ENCODE measurements at regions not wholly inside any gene's neighbourhood (a gene's known extent, or its start where the extent isn't known, plus 50 kb on each side); places are given as distances from the start of the nearest gene placed in this dataset.

DNA sequence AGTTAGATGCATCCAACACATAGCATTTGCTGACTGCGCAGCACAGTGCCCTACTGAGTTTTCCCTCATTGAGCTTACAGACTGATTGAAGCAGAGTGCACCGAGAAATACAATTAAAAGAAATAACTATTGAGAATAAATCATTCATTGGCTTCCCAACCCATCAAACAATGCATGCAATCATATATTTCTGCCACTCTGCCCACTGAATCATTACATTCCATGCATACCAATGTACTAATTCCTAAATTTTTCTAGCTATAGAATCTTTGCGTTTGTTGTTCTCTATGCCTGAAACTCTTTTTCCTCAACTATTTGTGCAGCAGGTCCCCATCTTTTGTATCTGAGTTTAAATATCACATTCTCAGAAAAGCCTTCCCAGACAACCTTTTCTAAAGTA is 783.8 kb downstream of the SORCS1 start:
- Histone ChIP-seq H3K4me1 (replicated peaks) (no peaks in the 10 kb centered on the region), H3K27me3 (replicated peaks; ENCODE audit: insufficient read depth) (no peaks in the 10 kb centered on the region), H3K9me3 (no peaks in the 10 kb centered on the region), H3K36me3 (no peaks in the 10 kb centered on the region), H3K27ac (no peak overlapping the region), H3K4me3 (no peak overlapping the region)
- no peak for DNase-seq (ENCODE audit: low spot score)
- TF ChIP-seq, protein P1, sequence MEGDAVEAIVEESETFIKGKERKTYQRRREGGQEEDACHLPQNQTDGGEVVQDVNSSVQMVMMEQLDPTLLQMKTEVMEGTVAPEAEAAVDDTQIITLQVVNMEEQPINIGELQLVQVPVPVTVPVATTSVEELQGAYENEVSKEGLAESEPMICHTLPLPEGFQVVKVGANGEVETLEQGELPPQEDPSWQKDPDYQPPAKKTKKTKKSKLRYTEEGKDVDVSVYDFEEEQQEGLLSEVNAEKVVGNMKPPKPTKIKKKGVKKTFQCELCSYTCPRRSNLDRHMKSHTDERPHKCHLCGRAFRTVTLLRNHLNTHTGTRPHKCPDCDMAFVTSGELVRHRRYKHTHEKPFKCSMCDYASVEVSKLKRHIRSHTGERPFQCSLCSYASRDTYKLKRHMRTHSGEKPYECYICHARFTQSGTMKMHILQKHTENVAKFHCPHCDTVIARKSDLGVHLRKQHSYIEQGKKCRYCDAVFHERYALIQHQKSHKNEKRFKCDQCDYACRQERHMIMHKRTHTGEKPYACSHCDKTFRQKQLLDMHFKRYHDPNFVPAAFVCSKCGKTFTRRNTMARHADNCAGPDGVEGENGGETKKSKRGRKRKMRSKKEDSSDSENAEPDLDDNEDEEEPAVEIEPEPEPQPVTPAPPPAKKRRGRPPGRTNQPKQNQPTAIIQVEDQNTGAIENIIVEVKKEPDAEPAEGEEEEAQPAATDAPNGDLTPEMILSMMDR (IDR thresholded peaks at IDR 0.05), result no peak
- TF ChIP-seq POLR2A (IDR thresholded peaks at IDR 0.05) (no peak), POLR2AphosphoS5 (IDR thresholded peaks at IDR 0.05) (no peak)
- 93% methylated on average over 3 of the region's 3 CpGs for WGBS
- intact Hi-C loops (cut with DNase I), result no loop called here

DNA sequence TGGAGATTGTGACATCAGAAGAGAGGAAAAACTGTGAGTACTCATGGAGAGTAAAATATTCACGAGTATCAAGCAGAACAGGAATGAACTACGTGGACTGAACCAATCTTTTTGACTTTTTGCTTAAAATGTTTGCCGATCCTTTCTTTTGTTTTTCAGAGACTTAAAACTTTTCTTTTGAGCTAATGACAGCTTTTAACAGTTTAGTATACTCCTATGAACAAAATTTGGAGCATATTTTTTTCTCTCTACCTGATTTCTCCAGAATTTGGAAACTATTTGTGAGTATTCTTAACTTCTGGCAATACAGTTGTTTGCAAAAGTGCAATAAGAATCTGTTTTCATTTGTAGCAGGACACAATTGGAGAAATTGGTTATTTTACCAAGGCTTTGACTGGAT is 786.3 kb downstream of the SORCS1 start:
- no peaks in the 10 kb centered on the region for H3K27me3 ChIP-seq (replicated peaks; ENCODE audit: insufficient read depth)
- no peaks in the 10 kb centered on the region for H3K9me3 ChIP-seq
- no peak overlapping the region for H3K27ac ChIP-seq
- no peak for DNase-seq (ENCODE audit: low spot score)
- intact Hi-C loops (cut with DNase I), result no loop called here
- no peaks in the 10 kb centered on the region for H3K4me1 ChIP-seq (replicated peaks)
- TF ChIP-seq, protein P1 (IDR thresholded peaks at IDR 0.05), result no peak
- no peak for TF ChIP-seq POLR2AphosphoS5 (IDR thresholded peaks at IDR 0.05)
- no peak for TF ChIP-seq POLR2A (IDR thresholded peaks at IDR 0.05)
- H3K4me3 ChIP-seq, result no peak overlapping the region
- no peaks in the 10 kb centered on the region for H3K36me3 ChIP-seq
- 81% methylated on average over 3 of the region's 3 CpGs for WGBS

DNA sequence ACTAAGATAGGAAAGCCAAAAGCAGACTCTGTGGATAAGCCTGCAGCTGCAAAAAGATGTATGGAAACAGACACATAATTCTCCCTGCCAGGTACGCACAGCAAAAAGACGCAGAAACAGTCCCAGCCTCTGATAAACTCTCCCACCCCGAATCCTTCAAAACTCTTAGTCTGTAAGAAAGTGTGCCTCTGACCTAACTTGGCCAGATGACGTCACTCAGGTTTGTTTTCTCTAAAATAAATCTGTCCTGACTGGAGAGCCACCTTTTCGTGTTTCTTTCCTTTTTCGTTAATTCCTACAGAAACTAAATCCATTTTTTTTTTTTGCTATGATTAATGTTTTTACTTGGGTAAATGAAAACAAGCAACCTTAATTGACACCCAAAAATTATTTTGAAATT is 793.8 kb downstream of the SORCS1 start:
- no peak overlapping the region for H3K27ac ChIP-seq
- intact Hi-C loops (cut with DNase I), result no loop called here
- no peaks in the 10 kb centered on the region for H3K4me1 ChIP-seq (replicated peaks)
- H3K4me3 ChIP-seq, result no peak overlapping the region
- no peak for DNase-seq (ENCODE audit: low spot score)
- H3K27me3 ChIP-seq (replicated peaks; ENCODE audit: insufficient read depth), result no peaks in the 10 kb centered on the region
- 72% methylated on average over 6 of the region's 6 CpGs for WGBS
- H3K36me3 ChIP-seq, result no peaks in the 10 kb centered on the region
- no peaks in the 10 kb centered on the region for H3K9me3 ChIP-seq
- TF ChIP-seq, protein P1 (IDR thresholded peaks at IDR 0.05), result no peak
- TF ChIP-seq POLR2AphosphoS5 (IDR thresholded peaks at IDR 0.05) (no peak), POLR2A (IDR thresholded peaks at IDR 0.05) (no peak)

DNA sequence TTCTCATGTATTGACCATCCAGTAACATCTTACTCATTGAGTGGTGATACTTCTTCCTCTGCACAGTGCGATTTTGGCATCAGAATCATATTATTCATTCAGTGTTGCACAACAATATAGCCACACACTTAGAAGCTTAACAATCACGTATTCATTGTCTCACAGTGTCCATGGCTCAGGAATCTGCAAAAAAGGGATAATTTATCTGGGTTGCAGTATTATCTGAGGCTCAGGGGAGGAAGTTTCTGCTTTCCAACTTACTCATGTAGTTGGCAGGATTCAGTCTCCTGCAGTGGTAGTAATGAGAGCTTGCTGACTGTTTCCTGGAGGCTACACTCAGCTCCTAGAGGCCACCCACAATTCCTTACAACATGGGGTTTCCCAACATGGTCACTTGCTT is 803.6 kb downstream of the SORCS1 start:
- WGBS, result 70% methylated on average over 2 of the region's 2 CpGs
- no peaks in the 10 kb centered on the region for H3K27me3 ChIP-seq (replicated peaks; ENCODE audit: insufficient read depth)
- H3K4me1 ChIP-seq (replicated peaks), result no peaks in the 10 kb centered on the region
- H3K9me3 ChIP-seq, result no peaks in the 10 kb centered on the region
- H3K27ac ChIP-seq, result no peak overlapping the region
- no peak for DNase-seq (ENCODE audit: low spot score)
- no peaks in the 10 kb centered on the region for H3K36me3 ChIP-seq
- no peak for TF ChIP-seq POLR2AphosphoS5 (IDR thresholded peaks at IDR 0.05)
- TF ChIP-seq, protein P1 (IDR thresholded peaks at IDR 0.05), result no peak
- no peak for TF ChIP-seq POLR2A (IDR thresholded peaks at IDR 0.05)
- no peak overlapping the region for H3K4me3 ChIP-seq
- intact Hi-C loops (cut with DNase I), result no loop called here

DNA sequence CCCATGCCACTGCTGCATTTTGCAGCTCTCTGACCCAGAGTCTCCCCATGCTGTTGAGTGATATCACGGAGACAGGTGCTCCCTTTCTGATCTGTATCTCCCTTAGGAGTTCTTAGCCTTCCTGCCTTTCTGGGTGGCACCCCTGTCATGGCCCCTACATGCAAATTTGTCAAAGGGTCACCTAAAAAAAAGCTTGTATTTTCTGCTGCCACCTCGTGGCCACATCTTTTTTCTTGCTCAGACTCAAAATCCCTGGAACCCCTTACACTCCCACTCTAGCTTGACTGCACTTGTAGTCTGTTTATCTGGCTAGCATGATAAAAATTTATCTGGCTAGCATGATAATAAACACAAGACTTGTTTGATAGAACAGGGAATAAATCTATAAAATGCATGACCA is 809.1 kb downstream of the SORCS1 start:
- no peaks in the 10 kb centered on the region for H3K4me1 ChIP-seq (replicated peaks)
- intact Hi-C loops (cut with DNase I), result no loop called here
- H3K36me3 ChIP-seq, result no peaks in the 10 kb centered on the region
- no peak overlapping the region for H3K27ac ChIP-seq
- DNase-seq (ENCODE audit: low spot score), result no peak
- no peaks in the 10 kb centered on the region for H3K27me3 ChIP-seq (replicated peaks; ENCODE audit: insufficient read depth)
- WGBS, result 40% methylated on average over 2 of the region's 2 CpGs
- no peaks in the 10 kb centered on the region for H3K9me3 ChIP-seq
- no peak for TF ChIP-seq POLR2A (IDR thresholded peaks at IDR 0.05)
- no peak overlapping the region for H3K4me3 ChIP-seq
